ENCODE measurements at regions not wholly inside any gene's neighbourhood (a gene's known extent, or its start where the extent isn't known, plus 50 kb on each side); places are given as distances from the start of the nearest gene placed in this dataset.

GRCh38 chr9:108546215-108546614 lies 309.6 kb downstream of the ACTL7B start:
- DNase-seq = no peak

GRCh38 chr9:108545436-108545835 lies 310.4 kb downstream of the ACTL7B start:
- DNase-seq = no peak

- no peak for DNase-seq
Measured at GRCh38 chr9:108544866-108545265, 310.9 kb downstream of the ACTL7B start.

- DNase-seq = no peak
Measured at GRCh38 chr9:108543251-108543778, 312.5 kb downstream of the ACTL7B start.

GRCh38 chr9:108537756-108538155 lies 318.0 kb downstream of the ACTL7B start:
- DNase-seq = no peak

- no peak for DNase-seq
Measured at GRCh38 chr9:108536836-108537601, 318.8 kb downstream of the ACTL7B start.

- DNase-seq = no peak
Measured at GRCh38 chr9:108535526-108535925, 320.3 kb downstream of the ACTL7B start.

- DNase-seq = no peak
Measured at GRCh38 chr9:108534741-108535140, 321.0 kb downstream of the ACTL7B start.

GRCh38 chr9:108530141-108530540 lies 325.6 kb downstream of the ACTL7B start:
- no peak for DNase-seq

- DNase-seq = no peak
Measured at GRCh38 chr9:108528231-108528630, 327.6 kb downstream of the ACTL7B start.

GRCh38 chr9:108526518-108526917 lies 329.3 kb downstream of the ACTL7B start:
- DNase-seq = no peak

- no peak for DNase-seq
Measured at GRCh38 chr9:108525186-108525585, 330.6 kb downstream of the ACTL7B start.

GRCh38 chr9:108521063-108521590 lies 334.7 kb downstream of the ACTL7B start:
- DNase-seq = no peak

GRCh38 chr9:108519437-108519836 lies 336.3 kb downstream of the ACTL7B start:
- DNase-seq = no peak

GRCh38 chr9:108517651-108518365 lies 338.0 kb downstream of the ACTL7B start:
- DNase-seq = no peak

- DNase-seq = no peak
Measured at GRCh38 chr9:108516391-108516790, 339.4 kb downstream of the ACTL7B start.

GRCh38 chr9:108515856-108516255 lies 339.9 kb downstream of the ACTL7B start:
- DNase-seq = no peak

GRCh38 chr9:108512426-108513173 lies 343.2 kb downstream of the ACTL7B start:
- DNase-seq = no peak

- DNase-seq = no peak
Measured at GRCh38 chr9:108511307-108511706, 344.5 kb downstream of the ACTL7B start.

GRCh38 chr9:108496846-108497245 lies 358.9 kb downstream of the ACTL7B start:
- no peak for DNase-seq

- DNase-seq = no peak
Measured at GRCh38 chr9:108489567-108489966, 366.2 kb downstream of the ACTL7B start.

- DNase-seq = no peak
Measured at GRCh38 chr9:108486831-108487230, 369.0 kb downstream of the ACTL7B start.

- no peak for DNase-seq
Measured at GRCh38 chr9:108484468-108484867, 371.3 kb downstream of the ACTL7B start.
